Liver (tissue), 3 donors: ENCODE measurements at regions not wholly inside any gene's neighbourhood (a gene's known extent, or its start where the extent isn't known, plus 50 kb on each side); places are given as distances from the start of the nearest gene placed in this dataset.

Experiments
- EGR1 ChIP-seq, 2 donors: IDR thresholded peaks; 2 replicates each; pipeline ENCODE4 v1.6.1; 2016 to 2018; ENCODE audit warnings: antibody characterized with exemption in 2 of 2, low read depth in 2 of 2
- FOXA1 ChIP-seq: IDR thresholded peaks from 2 replicates; pipeline ENCODE4 v1.6.1; 2016; ENCODE audit warnings: antibody characterized with exemption
- GABPA ChIP-seq, 2 donors: IDR thresholded peaks in 1 of 2; conservative IDR thresholded peaks in 1 of 2; 2 replicates each; pipeline ENCODE4 v1.6.1; 2016; ENCODE audit warnings: antibody characterized with exemption in 2 of 2, mild to moderate bottlenecking in 1 of 2, moderate library complexity in 1 of 2
- HNF4A ChIP-seq, 2 donors: conservative IDR thresholded peaks; 2 replicates each; pipeline ENCODE4 v1.6.1; 2016; ENCODE audit warnings: antibody characterized with exemption in 2 of 2, mild to moderate bottlenecking in 2 of 2
- JUND ChIP-seq, 2 donors: IDR thresholded peaks; 2 replicates each; pipeline ENCODE4 v1.6.1; 2016; ENCODE audit warnings: antibody characterized with exemption in 2 of 2
- RAD21 ChIP-seq, 2 donors: IDR thresholded peaks; 2 replicates each; pipeline ENCODE4 v1.6.1; 2016; ENCODE audit warnings: antibody characterized with exemption in 2 of 2, mild to moderate bottlenecking in 2 of 2
- SP1 ChIP-seq: IDR thresholded peaks from 2 replicates; pipeline ENCODE4 v1.6.1; 2018; ENCODE audit warnings: antibody characterized with exemption, mild to moderate bottlenecking
- TAF1 ChIP-seq: conservative IDR thresholded peaks from 2 replicates; pipeline ENCODE4 v1.6.1; 2016; ENCODE audit warnings: antibody characterized with exemption, mild to moderate bottlenecking
- YY1 ChIP-seq: IDR thresholded peaks from 2 replicates; pipeline ENCODE4 v1.6.1; 2016; ENCODE audit warnings: antibody characterized with exemption, mild to moderate bottlenecking
- TF ChIP-seq, protein P1 (sequence below): fragments of 150-350 bp; IDR thresholded peaks from 2 replicates; pipeline ENCODE4 v1.5.1; 2017; ENCODE audit warnings: improper control_type of control experiment, low read depth, low read length; ENCODE audit not compliant: missing input control
- TF ChIP-seq, protein P2 (sequence below): IDR thresholded peaks from 2 replicates; pipeline ENCODE4 v1.6.1; 2016; ENCODE audit warnings: antibody characterized with exemption, mild to moderate bottlenecking
- TF ChIP-seq, protein P3 (sequence below): IDR thresholded peaks from 2 replicates; pipeline ENCODE4 v1.6.1; 2016; ENCODE audit warnings: antibody characterized with exemption
- TF ChIP-seq, protein P4 (sequence below): IDR thresholded peaks from 2 replicates; pipeline ENCODE4 v1.6.1; 2016; ENCODE audit warnings: antibody characterized with exemption
- donor health status: healthy.
- donor health status: healthy.

DNA sequence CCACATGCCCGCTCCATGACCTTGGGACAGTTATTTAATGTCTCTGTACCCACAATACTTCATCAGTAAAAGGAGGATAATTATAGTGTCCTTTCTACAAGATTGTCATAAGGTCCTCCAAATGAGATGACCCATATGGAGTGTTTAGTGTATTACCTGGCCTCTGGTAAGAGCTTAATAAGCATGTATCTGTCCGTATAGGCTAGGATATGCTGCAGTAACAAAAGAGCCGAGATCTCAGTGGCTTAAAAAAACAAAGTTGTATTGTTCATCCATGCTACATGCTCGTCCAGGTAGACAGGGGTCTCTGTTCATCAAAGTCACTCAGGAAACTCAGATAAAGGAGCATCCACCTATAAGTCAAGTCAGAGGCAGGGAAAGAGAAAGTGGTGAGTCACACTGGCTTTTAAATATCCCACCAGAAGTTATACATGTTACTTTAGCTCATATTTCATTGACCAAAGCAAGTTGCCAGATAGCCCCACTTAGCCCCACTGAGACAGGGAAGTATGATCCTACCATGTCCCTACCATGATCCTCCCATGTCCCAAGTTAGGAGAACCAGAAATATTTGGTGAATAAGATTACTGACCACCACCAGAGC lies 53.0 kb upstream of the KAZN start:
- TF ChIP-seq, protein P1, sequence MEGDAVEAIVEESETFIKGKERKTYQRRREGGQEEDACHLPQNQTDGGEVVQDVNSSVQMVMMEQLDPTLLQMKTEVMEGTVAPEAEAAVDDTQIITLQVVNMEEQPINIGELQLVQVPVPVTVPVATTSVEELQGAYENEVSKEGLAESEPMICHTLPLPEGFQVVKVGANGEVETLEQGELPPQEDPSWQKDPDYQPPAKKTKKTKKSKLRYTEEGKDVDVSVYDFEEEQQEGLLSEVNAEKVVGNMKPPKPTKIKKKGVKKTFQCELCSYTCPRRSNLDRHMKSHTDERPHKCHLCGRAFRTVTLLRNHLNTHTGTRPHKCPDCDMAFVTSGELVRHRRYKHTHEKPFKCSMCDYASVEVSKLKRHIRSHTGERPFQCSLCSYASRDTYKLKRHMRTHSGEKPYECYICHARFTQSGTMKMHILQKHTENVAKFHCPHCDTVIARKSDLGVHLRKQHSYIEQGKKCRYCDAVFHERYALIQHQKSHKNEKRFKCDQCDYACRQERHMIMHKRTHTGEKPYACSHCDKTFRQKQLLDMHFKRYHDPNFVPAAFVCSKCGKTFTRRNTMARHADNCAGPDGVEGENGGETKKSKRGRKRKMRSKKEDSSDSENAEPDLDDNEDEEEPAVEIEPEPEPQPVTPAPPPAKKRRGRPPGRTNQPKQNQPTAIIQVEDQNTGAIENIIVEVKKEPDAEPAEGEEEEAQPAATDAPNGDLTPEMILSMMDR: no peak
- TF ChIP-seq SP1 (no peak), EGR1 (IDR thresholded peaks at IDR 0.05; ENCODE audit: low read depth in 2 of 2) (no peak), TAF1 (no peak), RAD21 (IDR thresholded peaks at IDR 0.05) (no peak), YY1 (no peak), JUND (IDR thresholded peaks at IDR 0.05) (no peak), FOXA1 (no peak), GABPA (IDR thresholded peaks at IDR 0.05 in 1 of 2, conservative IDR thresholded peaks at IDR 0.05 in 1 of 2) (no peak), HNF4A (conservative IDR thresholded peaks at IDR 0.05) (no peak)
- TF ChIP-seq, protein P2, sequence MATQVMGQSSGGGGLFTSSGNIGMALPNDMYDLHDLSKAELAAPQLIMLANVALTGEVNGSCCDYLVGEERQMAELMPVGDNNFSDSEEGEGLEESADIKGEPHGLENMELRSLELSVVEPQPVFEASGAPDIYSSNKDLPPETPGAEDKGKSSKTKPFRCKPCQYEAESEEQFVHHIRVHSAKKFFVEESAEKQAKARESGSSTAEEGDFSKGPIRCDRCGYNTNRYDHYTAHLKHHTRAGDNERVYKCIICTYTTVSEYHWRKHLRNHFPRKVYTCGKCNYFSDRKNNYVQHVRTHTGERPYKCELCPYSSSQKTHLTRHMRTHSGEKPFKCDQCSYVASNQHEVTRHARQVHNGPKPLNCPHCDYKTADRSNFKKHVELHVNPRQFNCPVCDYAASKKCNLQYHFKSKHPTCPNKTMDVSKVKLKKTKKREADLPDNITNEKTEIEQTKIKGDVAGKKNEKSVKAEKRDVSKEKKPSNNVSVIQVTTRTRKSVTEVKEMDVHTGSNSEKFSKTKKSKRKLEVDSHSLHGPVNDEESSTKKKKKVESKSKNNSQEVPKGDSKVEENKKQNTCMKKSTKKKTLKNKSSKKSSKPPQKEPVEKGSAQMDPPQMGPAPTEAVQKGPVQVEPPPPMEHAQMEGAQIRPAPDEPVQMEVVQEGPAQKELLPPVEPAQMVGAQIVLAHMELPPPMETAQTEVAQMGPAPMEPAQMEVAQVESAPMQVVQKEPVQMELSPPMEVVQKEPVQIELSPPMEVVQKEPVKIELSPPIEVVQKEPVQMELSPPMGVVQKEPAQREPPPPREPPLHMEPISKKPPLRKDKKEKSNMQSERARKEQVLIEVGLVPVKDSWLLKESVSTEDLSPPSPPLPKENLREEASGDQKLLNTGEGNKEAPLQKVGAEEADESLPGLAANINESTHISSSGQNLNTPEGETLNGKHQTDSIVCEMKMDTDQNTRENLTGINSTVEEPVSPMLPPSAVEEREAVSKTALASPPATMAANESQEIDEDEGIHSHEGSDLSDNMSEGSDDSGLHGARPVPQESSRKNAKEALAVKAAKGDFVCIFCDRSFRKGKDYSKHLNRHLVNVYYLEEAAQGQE: no peak
- TF ChIP-seq, protein P3, sequence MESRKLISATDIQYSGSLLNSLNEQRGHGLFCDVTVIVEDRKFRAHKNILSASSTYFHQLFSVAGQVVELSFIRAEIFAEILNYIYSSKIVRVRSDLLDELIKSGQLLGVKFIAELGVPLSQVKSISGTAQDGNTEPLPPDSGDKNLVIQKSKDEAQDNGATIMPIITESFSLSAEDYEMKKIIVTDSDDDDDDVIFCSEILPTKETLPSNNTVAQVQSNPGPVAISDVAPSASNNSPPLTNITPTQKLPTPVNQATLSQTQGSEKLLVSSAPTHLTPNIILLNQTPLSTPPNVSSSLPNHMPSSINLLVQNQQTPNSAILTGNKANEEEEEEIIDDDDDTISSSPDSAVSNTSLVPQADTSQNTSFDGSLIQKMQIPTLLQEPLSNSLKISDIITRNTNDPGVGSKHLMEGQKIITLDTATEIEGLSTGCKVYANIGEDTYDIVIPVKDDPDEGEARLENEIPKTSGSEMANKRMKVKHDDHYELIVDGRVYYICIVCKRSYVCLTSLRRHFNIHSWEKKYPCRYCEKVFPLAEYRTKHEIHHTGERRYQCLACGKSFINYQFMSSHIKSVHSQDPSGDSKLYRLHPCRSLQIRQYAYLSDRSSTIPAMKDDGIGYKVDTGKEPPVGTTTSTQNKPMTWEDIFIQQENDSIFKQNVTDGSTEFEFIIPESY: no peak
- TF ChIP-seq, protein P4, sequence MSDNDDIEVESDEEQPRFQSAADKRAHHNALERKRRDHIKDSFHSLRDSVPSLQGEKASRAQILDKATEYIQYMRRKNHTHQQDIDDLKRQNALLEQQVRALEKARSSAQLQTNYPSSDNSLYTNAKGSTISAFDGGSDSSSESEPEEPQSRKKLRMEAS: no peak
